ENCODE measurements at regions not wholly inside any gene's neighbourhood (a gene's known extent, or its start where the extent isn't known, plus 50 kb on each side); places are given as distances from the start of the nearest gene placed in this dataset.

- TF ChIP-seq FOXJ3 (CRISPR knock-in tag; IDR thresholded peaks at IDR 0.05) (no peak), TCF12 (IDR thresholded peaks at IDR 0.05) (no peak)
Observed at GRCh38 chr6:47407300-47408281, 70.0 kb upstream of the CD2AP start (continued).

- WGBS (ENCODE audit: low lambda C conversion rate), result 2% methylated on average over 4 of the region's 4 CpGs
- H2AFZ ChIP-seq (ENCODE audit: low read depth), result peak overlapping the region; percentile 87
- peak overlapping the region; percentile 65 for H3K4me2 ChIP-seq
- H3K36me3 ChIP-seq (replicated peaks in 1 of 2; ENCODE audit: control insufficient read depth in 1 of 2, insufficient read depth in 2 of 2, low read length in 1 of 2), result no peaks in the 10 kb centered on the region
- peak; percentile 45 for DNase-seq
- H3K27ac ChIP-seq (ENCODE audit: low read depth in 2 of 2, low read length in 1 of 2), result no peak overlapping the region
- ChIA-PET POLR2A (no interaction called here), CTCF (interaction anchor here (0.7 to 2.7 kb wide), 14 partner anchors 9 to 1996 kb away, joined by 3 to 12 read pairs (median 4); no protein-coding TSS in a partner anchor)
- H3K4me1 ChIP-seq (ENCODE audit: control insufficient read depth in 1 of 2, insufficient read depth in 2 of 2, low read depth in 1 of 2, low read length in 1 of 2), result peaks cover 0 to 2% of the 10 kb centered on the region in 2 experiments; a peak in 1 of 4 replicates
- peak overlapping the region; percentile 45 to 56 for H3K4me3 ChIP-seq (ENCODE audit: low read depth in 2 of 2, low read length in 1 of 2)
- H3K9ac ChIP-seq, result no peak overlapping the region
- no peak for TF ChIP-seq IRF3 (IDR thresholded peaks at IDR 0.05; ENCODE audit: low read depth, low read length)
- TF ChIP-seq CHD2 (IDR thresholded peaks at IDR 0.05; ENCODE audit: low read length, partially characterized antibody), result no peak
- no peak for TF ChIP-seq ELF1 (IDR thresholded peaks at IDR 0.05)
- TF ChIP-seq RAD21 (IDR thresholded peaks at IDR 0.05; ENCODE audit: low read length), result peak; percentile 85
- peak; percentile 65 for TF ChIP-seq SMC3 (IDR thresholded peaks at IDR 0.05; ENCODE audit: low read depth, low read length)
- peak; percentile 95 for TF ChIP-seq CTCF (IDR thresholded peaks at IDR 0.05)
- TF ChIP-seq USF2 (IDR thresholded peaks at IDR 0.05; ENCODE audit: borderline replicate concordance, low read depth, low read length), result no peak
- H3F3A ChIP-seq (replicated peaks; ENCODE audit: insufficient read depth), result no peaks in the 10 kb centered on the region
- H3K79me2 ChIP-seq (ENCODE audit: insufficient read depth), result no peaks in the 10 kb centered on the region
- H3K9me3 ChIP-seq, result no peaks in the 10 kb centered on the region
- no peaks in the 10 kb centered on the region for H4K20me1 ChIP-seq (ENCODE audit: insufficient read depth)
- no peaks in the 10 kb centered on the region for H3K9me2 ChIP-seq
- peaks cover 4% of the 10 kb centered on the region; the same call in 1 of the 2 replicates for H3K27me3 ChIP-seq (ENCODE audit: insufficient read depth)
Observed at GRCh38 chr6:47413752-47414422, 63.7 kb upstream of the CD2AP start.
